K562 (cell line): ENCODE measurements at regions not wholly inside any gene's neighbourhood (a gene's known extent, or its start where the extent isn't known, plus 50 kb on each side); places are given as distances from the start of the nearest gene placed in this dataset.

Experiments used
- AFF4 ChIP-seq: sonication (generic); formaldehyde crosslinking; IDR thresholded peaks from 2 replicates; pipeline ENCODE4 v1.8.0; 2023; ENCODE audit warnings: mild to moderate bottlenecking, missing genetic modification reagents
- ATF3 ChIP-seq, 2 experiments: fragments of 450-650 bp in 1 of 2; sonication (generic) in 1 of 2; formaldehyde crosslinking in 1 of 2; IDR thresholded peaks in 1 of 2; conservative IDR thresholded peaks in 1 of 2; 2 replicates each; pipeline versions ENCODE4 v1.6.1 to v1.8.1; 2016 to 2023; ENCODE audit warnings: mild to moderate bottlenecking in 2 of 2, moderate library complexity in 2 of 2, inconsistent platforms in 1 of 2, missing genetic modification reagents in 1 of 2
- CEBPB ChIP-seq: fragments of 450-650 bp; IDR thresholded peaks from 2 replicates; pipeline ENCODE4 v1.6.1; 2016; ENCODE audit warnings: missing genetic modification characterization, missing compliant biosample characterization
- CHD2 ChIP-seq: IDR thresholded peaks from 2 replicates; pipeline ENCODE4 v1.6.1; 2011; ENCODE audit warnings: low read depth, low read length
- CREB1 ChIP-seq, 2 experiments: sonication (generic) in 1 of 2; formaldehyde crosslinking in 1 of 2; IDR thresholded peaks; 2 replicates each; pipeline versions ENCODE4 v1.6.1 to v1.8.0; 2012 to 2022; ENCODE audit warnings: inconsistent platforms in 1 of 2, mild to moderate bottlenecking in 1 of 2, missing genetic modification reagents in 1 of 2, moderate library complexity in 1 of 2
- CTCF ChIP-seq, 3 experiments: IDR thresholded peaks in 2 of 3; conservative IDR thresholded peaks in 1 of 3; 2 replicates each; pipeline ENCODE4 v1.5.1; 2011 to 2012; ENCODE audit warnings: low read length in 3 of 3, mild to moderate bottlenecking in 3 of 3, control low read depth in 2 of 3, improper control_type of control experiment in 1 of 3, inconsistent platforms in 1 of 3, low read depth in 1 of 3, mixed read lengths in 1 of 3, moderate library complexity in 1 of 3; ENCODE audit not compliant: insufficient read depth in 2 of 3
- EP300 ChIP-seq: IDR thresholded peaks from 2 replicates; pipeline ENCODE4 v1.6.1; 2012; ENCODE audit warnings: low read length, improper control_type of control experiment
- FOS ChIP-seq: IDR thresholded peaks from 3 replicates; pipeline ENCODE4 v1.6.1; 2011; ENCODE audit not compliant: insufficient read length; ENCODE audit errors: extremely low read depth
- KDM1A ChIP-seq, 2 experiments: fragments of 450-650 bp; IDR thresholded peaks; 2 replicates each; pipeline ENCODE4 v1.6.1; 2016; ENCODE audit warnings: mild to moderate bottlenecking in 2 of 2
- MAX ChIP-seq: sonication (generic); formaldehyde crosslinking; IDR thresholded peaks from 2 replicates; pipeline ENCODE4 v1.9.0; 2022; ENCODE audit warnings: mild to moderate bottlenecking, missing genetic modification reagents
- NR2C2 ChIP-seq, 2 experiments: fragments of 200-800 bp in 1 of 2; sonication (Bioruptor generic) in 1 of 2; sonication (generic) in 1 of 2; formaldehyde crosslinking in 1 of 2; IDR thresholded peaks; 2 replicates each; pipeline versions ENCODE4 v1.6.1 to v1.8.0; 2016 to 2022; ENCODE audit warnings: mild to moderate bottlenecking in 1 of 2, missing compliant biosample characterization in 1 of 2, missing genetic modification characterization in 1 of 2, missing genetic modification reagents in 1 of 2
- RBM34 ChIP-seq: fragments of 200-400 bp; formaldehyde crosslinking; IDR thresholded peaks from 2 replicates; pipeline ENCODE4 v1.6.1; 2018; ENCODE audit warnings: low read length, borderline replicate concordance; ENCODE audit not compliant: insufficient read depth
- TAF15 ChIP-seq: fragments of 200-400 bp; formaldehyde crosslinking; IDR thresholded peaks from 2 replicates; pipeline ENCODE4 v1.6.1; 2017; ENCODE audit warnings: mild to moderate bottlenecking, low read depth, low read length, moderate library complexity
- ZC3H4 ChIP-seq: sonication (generic); formaldehyde crosslinking; IDR thresholded peaks from 2 replicates; pipeline ENCODE4 v1.9.0; 2021; ENCODE audit warnings: missing genetic modification reagents, borderline replicate concordance

- TF ChIP-seq TAF15 (no peak), RBM34 (no peak), ZC3H4 (CRISPR knock-in tag) (no peak), MAX (CRISPR knock-in tag) (no peak), AFF4 (no peak), CHD2 (no peak), FOS (no peak), CEBPB (tag) (no peak), ATF3 (IDR thresholded peaks at IDR 0.05) (no peak), ATF3 (CRISPR knock-in tag; conservative IDR thresholded peaks at IDR 0.05) (no peak), EP300 (no peak), CREB1 (IDR thresholded peaks at IDR 0.05) (no peak), CREB1 (CRISPR knock-in tag; IDR thresholded peaks at IDR 0.05) (no peak), CTCF (IDR thresholded peaks at IDR 0.05 in 2 of 3, conservative IDR thresholded peaks at IDR 0.05 in 1 of 3; ENCODE audit: insufficient read depth in 2 of 3, low read depth in 1 of 3, low read length in 3 of 3) (no peak), KDM1A (IDR thresholded peaks at IDR 0.05) (no peak), NR2C2 (CRISPR knock-in tag; IDR thresholded peaks at IDR 0.05) (no peak), NR2C2 (tag; IDR thresholded peaks at IDR 0.05) (no peak)
Measured at GRCh38 chr3:177733233-177733632, 536.0 kb upstream of the TBL1XR1 start.
